Suprapubic skin (tissue), 4 donors: ENCODE measurements at regions not wholly inside any gene's neighbourhood (a gene's known extent, or its start where the extent isn't known, plus 50 kb on each side); places are given as distances from the start of the nearest gene placed in this dataset.

ENCODE experiments used
- CTCF ChIP-seq, 2 donors: fragments of 200-600 bp in 1 of 2; fragments of 450-650 bp in 1 of 2; sonication (generic) in 1 of 2; IDR thresholded peaks; one replicate each; pipeline ENCODE4 v1.5.1; 2016 to 2019; ENCODE audit warnings: antibody characterized with exemption in 2 of 2, mild to moderate bottlenecking in 1 of 2, moderate library complexity in 1 of 2
- EP300 ChIP-seq: sonication (generic); formaldehyde crosslinking; IDR thresholded peaks from one replicate; pipeline ENCODE4 v1.6.1; 2017; ENCODE audit warnings: antibody characterized with exemption
- POLR2A ChIP-seq, 2 donors: fragments of 450-650 bp; IDR thresholded peaks; one replicate each; pipeline ENCODE4 v1.6.1; 2017; ENCODE audit warnings: antibody characterized with exemption in 2 of 2, mild to moderate bottlenecking in 2 of 2, moderate library complexity in 2 of 2
- POLR2AphosphoS5 ChIP-seq, 3 donors: sonication (generic); formaldehyde crosslinking; IDR thresholded peaks; one replicate each; pipeline ENCODE4 v1.6.1; 2017; ENCODE audit warnings: antibody characterized with exemption in 3 of 3

- TF ChIP-seq EP300 = no peak
- TF ChIP-seq POLR2AphosphoS5 (IDR thresholded peaks at IDR 0.05) = peak in 2 of 3 donors; percentile 27 to 52
- no peak for TF ChIP-seq POLR2A (IDR thresholded peaks at IDR 0.05)
- TF ChIP-seq CTCF (IDR thresholded peaks at IDR 0.05) = no peak
These were observed 216.3 kb upstream of the ECI2 start for GRCh38 chr6:4351520-4352321.
